ENCODE measurements at regions not wholly inside any gene's neighbourhood (a gene's known extent, or its start where the extent isn't known, plus 50 kb on each side); places are given as distances from the start of the nearest gene placed in this dataset.

GRCh38 chr5:112049738-112050137 is 292.7 kb upstream of the NREP start:
- Histone ChIP-seq H2AFZ (ENCODE audit: low read depth, low read length) (no peak overlapping the region), H3K9me3 (replicated peaks; ENCODE audit: control insufficient read depth, insufficient read depth, low read length) (no peaks in the 10 kb centered on the region), H3K9me1 (replicated peaks; ENCODE audit: control insufficient read depth, extremely low read depth, insufficient read depth, low read length) (no peaks in the 10 kb centered on the region), H3K4me1 (ENCODE audit: control insufficient read depth, extremely low read depth, insufficient read depth, low read length) (no peaks in the 10 kb centered on the region), H3K4me2 (ENCODE audit: insufficient read depth, low read length) (no peak overlapping the region), H3K9ac (replicated peaks; ENCODE audit: extremely low read depth, insufficient read depth, low read length) (no peak overlapping the region), H3K4me3 (replicated peaks in 1 of 3; ENCODE audit: insufficient read depth in 1 of 3, low read depth in 1 of 3, low read length in 3 of 3) (no peak overlapping the region), H4K20me1 (replicated peaks; ENCODE audit: control insufficient read depth, extremely low read depth, insufficient read depth, low read length) (no peaks in the 10 kb centered on the region), H3K27ac (ENCODE audit: insufficient read depth, low read depth, low read length) (no peak overlapping the region), H3K79me2 (ENCODE audit: control insufficient read depth, insufficient read depth, low read length) (no peaks in the 10 kb centered on the region), H3K27me3 (ENCODE audit: control insufficient read depth in 2 of 2, insufficient read depth in 2 of 2, low read length in 2 of 2) (no peaks in the 10 kb centered on the region), H3K36me3 (ENCODE audit: control insufficient read depth in 2 of 2, extremely low read depth in 1 of 2, insufficient read depth in 2 of 2, low read length in 2 of 2) (no peaks in the 10 kb centered on the region)
- FAIRE-seq (no peak), DNase-seq (ENCODE audit: low read depth, low spot score) (no peak)
- ChIA-PET POLR2A (no interaction called here), CTCF (no interaction called here)
- TF ChIP-seq MAX (IDR thresholded peaks at IDR 0.05; ENCODE audit: insufficient read depth, insufficient read length) (no peak), POLR2A (IDR thresholded peaks at IDR 0.05; ENCODE audit: low read depth, low read length) (no peak), MYC (IDR thresholded peaks at IDR 0.05; ENCODE audit: low read depth, low read length) (no peak), JUN (IDR thresholded peaks at IDR 0.05; ENCODE audit: borderline replicate concordance, insufficient read depth, insufficient read length, low read depth) (no peak), FOS (IDR thresholded peaks at IDR 0.05; ENCODE audit: borderline replicate concordance, insufficient read depth, low read length) (no peak), GATA2 (IDR thresholded peaks at IDR 0.05; ENCODE audit: insufficient read depth, insufficient read length, low read depth, low read length) (no peak), POLR2AphosphoS5 (IDR thresholded peaks at IDR 0.05; ENCODE audit: insufficient read depth, low read depth, low read length) (no peak), EZH2 (IDR thresholded peaks at IDR 0.05; ENCODE audit: borderline replicate concordance, low read depth, low read length, severe bottlenecking) (no peak), CTCF (IDR thresholded peaks at IDR 0.05; ENCODE audit: extremely low read depth in 1 of 2, insufficient read depth in 1 of 2, low read depth in 1 of 2, low read length in 2 of 2) (no peak)
- dilution Hi-C loops (cut with MboI; ENCODE audit: extremely low pct_ligation_motif_present, low sequenced_read_pairs) = no loop called here
- intact Hi-C loops (cut with micrococcal nuclease) = no loop called here
- BruUV-seq (replicated peaks) = no TSS peak
